NOMO-1 treated with DMSO at 0.1 percent for 48 hours (cell line): ENCODE measurements at regions not wholly inside any gene's neighbourhood (a gene's known extent, or its start where the extent isn't known, plus 50 kb on each side); places are given as distances from the start of the nearest gene placed in this dataset.
"Not testable (repeated sequence)": the region's sequence is repeated elsewhere in the genome, so short reads cannot be mapped to it uniquely, and the experiment has no call there.

Experiments
- DNase-seq: peaks from one replicate; lab custom pipeline; 2025; ENCODE audit not compliant: unreplicated experiment; lab: John Stamatoyannopoulos, UW

DNA sequence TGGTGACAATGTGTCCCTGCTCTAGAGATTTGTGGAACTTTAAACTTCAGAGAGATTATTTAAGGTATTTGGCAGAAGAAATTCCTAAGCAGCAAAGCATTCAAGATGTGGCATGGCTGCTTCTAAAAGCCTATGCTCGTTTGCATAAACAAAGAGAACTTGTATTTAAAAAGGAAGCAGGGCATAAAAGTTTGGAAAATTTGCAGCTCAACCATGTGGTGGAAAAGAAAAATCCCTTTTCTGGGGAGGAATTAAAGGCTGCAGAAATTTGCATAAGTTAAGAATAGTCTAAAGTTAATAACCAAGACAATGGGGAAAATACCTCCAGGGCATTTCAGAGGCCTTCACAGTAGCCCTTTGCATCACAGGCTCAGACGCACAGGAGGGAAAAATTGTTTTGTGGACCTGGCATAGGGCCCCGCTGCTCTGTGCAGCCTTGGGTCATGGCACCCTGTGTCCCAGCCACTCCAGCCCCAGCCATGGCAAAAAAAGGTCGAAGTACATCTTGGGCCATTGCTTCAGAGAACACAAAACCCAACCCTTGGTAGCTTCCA lies 1109.1 kb downstream of the OTOL1 start:
- DNase-seq = no peak

DNA sequence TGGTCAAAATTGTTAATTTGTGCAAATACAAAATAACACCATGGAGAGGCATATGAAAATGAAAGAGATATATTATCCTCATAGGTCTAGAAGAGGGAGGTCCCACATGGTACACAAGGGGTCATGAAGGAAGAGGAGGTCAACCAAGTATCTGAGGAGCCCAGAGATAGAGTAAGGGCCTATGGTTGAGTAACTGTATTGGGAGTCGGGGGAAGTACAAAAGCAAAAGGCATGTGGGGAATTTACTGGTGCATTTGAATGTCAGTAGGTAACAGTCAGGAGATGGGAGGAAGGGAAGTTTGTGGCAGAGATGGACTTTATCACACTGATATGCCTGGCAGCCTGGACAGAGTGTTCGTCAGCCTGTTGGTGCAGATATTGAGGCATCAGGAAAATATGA lies 1113.7 kb downstream of the OTOL1 start:
- no peak for DNase-seq

DNA sequence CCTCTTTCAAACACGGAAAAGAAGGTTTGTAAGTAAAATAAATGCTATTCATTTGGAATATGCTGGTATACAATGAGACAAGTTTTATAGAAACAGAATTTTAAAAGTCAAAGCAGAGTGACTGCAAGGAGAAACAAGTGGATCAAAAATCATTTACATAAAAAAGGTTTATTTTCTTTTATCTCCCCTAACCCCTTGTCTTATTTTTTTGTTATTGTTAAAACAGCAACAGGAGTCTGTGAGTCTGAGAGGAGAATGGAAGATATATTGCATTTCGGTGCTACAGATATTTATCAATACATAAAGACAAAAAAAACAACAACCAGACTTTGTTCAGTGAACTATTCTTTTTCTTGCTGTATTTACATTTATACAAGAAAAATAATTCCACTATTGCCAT lies 1116.4 kb downstream of the OTOL1 start:
- DNase-seq = no peak

DNA sequence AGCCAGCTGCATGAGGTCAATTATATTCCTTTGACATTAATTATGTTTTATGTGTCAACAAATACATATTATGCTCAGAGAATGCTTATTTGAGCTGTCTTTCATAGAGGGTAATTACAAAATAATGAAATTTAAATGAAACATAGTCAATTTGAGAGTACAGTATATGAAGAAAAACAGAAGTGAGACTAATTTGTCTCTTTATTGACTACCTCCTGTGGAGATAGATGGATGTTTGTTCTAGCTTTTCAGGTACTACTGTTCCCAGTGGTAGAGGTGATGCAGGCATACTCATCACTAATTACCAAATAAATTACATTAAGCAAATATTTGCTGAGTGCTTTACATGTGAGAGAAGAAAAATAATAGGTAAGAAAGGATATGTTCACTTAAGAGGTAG lies 1129.6 kb downstream of the OTOL1 start:
- DNase-seq = no peak

DNA sequence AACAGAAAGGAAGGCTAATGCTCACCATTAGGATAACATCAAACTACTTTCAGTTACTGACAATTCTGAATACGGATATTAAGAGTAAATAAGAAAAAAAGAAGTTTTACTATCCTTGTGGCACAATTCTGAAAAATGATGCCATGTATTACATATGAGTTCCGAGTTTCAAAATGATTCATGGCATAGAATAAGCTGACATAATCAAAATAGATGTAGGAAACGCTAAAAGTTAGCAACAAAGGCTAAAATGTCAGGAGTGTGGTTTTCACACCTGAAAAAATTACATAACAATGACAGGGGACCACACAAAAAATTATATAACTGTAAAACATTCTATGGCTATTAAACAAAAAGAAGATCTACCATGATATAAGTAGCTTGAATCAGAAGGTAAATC lies 1131.9 kb downstream of the OTOL1 start:
- no peak for DNase-seq

GRCh38 chr3:162629372-162629771 lies 1132.8 kb downstream of the OTOL1 start:
- no peak for DNase-seq

DNA sequence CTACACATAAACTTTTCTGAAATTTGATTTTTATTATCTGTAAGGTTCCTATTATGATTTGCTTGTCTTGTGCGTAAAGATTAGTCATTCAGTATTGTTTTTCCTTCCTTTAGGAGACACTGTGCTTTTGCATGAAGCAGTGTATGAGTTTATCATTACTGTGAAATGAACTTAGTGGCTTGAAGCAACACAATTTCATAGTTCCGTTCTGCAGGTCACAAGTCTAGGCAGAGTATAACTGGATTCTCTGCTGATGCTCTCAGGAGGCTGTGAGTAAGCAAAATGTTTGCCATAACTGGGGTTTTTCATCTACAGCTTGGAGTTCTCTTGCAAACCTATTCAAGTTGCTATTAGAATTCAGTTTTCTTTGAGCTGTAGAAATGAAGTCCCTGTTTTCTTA lies 1136.1 kb downstream of the OTOL1 start:
- no peak for DNase-seq

DNA sequence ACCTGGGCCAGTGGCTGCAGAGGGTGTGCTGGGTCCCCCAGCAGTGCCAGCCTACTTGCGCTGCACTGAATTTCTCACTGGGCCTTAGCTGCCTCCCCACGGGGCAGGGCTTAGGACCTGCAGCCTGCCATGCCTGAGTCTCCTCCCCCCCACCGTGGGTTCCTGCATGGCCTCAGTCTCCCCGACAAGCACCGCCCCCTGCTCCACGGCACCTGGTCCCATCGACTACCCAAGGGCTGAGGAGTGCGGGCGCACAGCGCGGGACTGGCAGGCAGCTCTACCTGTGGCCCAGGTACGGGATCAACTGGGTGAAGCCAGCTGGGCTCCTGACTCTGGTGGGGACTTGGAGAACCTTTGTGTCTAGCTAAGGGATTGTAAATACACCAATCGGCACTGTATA lies 1143.6 kb downstream of the OTOL1 start:
- DNase-seq = not testable (repeated sequence)

DNA sequence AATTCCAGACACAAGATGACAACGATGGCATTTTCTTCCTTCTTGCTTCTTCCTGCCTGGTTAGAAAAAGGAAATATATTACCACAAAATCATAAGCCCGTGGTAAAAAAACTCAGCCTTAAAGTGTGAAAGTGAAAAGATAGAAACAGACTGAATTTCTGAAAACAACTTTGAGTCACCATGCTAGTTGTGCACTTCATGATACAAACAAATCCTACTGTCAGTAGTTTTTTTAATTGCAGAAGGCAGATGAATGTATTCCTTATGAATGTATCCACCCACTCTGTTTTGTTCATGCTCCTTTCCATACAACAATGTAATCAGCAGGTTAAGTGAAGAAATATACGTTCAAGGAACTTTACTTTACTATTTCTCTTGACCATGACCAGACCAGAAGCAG lies 1144.7 kb downstream of the OTOL1 start:
- DNase-seq = no peak

DNA sequence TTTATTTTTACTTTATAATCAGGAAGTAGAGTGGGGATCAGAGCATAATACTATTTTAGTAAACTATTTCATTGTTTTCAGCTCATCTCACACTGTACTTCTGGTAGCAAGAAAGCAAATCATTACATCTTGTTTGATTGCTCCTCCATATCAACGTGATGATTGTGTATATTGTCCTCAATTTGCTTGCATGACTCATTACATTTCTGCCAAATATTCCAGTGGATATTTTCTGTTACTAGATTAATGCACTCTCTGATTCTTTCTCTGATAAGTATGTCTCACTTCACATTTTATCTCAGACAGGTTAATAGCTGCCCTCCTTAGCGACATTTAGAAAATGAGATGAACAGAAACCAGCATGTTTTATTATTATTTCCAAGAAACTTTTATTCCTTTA lies 1145.3 kb downstream of the OTOL1 start:
- DNase-seq = no peak

GRCh38 chr3:162643245-162643644 lies 1146.6 kb downstream of the OTOL1 start:
- no peak for DNase-seq

GRCh38 chr3:162647321-162647720 lies 1150.7 kb downstream of the OTOL1 start:
- DNase-seq = no peak

DNA sequence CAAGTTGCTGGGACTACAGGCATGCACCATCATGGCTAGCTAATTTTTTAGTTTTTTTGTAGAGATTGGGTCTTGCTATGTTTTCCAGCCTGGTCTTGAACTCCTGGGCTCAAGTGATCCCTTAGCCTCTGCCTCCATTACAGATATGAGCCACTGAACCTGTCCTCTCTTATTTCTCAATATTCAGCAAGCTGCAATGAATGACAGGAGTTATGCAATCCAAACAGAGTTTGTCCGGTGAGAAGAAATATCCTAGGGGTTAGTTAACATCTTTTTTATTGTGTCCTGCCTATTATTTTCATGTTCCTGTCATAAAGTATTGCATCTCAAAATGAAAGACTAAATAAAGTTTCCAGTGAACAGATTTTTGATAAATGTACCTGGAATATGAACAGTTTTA lies 1161.4 kb downstream of the OTOL1 start:
- DNase-seq = no peak

DNA sequence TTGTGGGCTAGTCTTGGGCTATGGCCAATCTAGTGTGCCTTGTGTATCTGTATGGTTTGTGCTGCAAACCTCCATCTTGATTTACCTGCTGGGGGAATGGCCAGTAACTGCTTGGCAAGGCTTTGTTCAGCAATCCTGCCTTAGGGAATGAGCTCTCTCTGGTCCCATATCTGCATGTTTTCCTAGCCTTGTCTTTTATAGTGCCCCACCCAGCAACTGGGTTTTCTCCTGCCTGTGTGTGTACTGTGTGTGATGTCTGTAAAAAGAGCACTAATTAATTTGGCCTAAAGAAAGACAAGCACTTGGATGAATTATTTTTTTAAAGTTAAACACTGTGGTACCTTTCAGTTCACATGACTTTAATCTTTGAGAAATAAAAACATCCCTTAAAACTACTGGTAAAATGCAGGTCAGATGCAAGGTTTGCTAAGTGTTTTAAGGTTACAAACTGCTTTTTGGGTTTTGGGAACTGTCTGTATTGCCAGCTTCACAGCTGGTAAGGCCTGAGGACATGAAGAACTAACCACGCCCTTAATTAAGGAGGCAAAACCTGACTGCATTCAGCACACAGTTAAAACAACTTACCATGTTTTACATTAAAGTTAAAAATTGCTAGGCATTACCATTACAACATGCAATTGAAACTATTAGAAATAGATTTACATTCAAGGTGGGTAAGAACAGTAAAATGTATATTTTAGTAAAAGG lies 1169.2 kb downstream of the OTOL1 start:
- DNase-seq = no peak

GRCh38 chr3:162666835-162667234 lies 1170.2 kb downstream of the OTOL1 start:
- DNase-seq = no peak

GRCh38 chr3:162670181-162670580 lies 1173.6 kb downstream of the OTOL1 start:
- DNase-seq = no peak

GRCh38 chr3:162677475-162677874 lies 1180.9 kb downstream of the OTOL1 start:
- no peak for DNase-seq

DNA sequence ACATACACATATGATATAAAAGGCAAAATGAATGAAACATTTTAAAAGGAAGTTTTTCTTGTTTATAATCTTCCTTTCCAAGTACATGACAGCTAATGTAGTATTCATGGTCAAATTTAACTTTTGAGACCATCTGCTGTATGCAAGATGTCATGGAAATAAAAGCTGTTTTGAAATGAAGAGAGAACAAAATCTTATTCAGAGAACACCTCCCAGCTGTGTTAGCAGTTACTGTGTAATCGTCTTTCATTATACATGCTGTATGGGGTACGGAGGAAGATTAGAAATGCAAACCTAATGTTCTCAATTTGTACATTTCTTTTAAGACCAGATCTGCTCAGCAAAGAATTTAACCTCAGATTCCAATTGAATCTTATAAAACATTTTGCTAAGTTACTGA lies 1182.3 kb downstream of the OTOL1 start:
- no peak for DNase-seq

GRCh38 chr3:162684260-162684659 lies 1187.7 kb downstream of the OTOL1 start:
- no peak for DNase-seq

- DNase-seq = no peak
These were observed 1202.7 kb downstream of the OTOL1 start for GRCh38 chr3:162699291-162699690.

- DNase-seq = no peak
These were observed 1204.6 kb downstream of the OTOL1 start for GRCh38 chr3:162701211-162701610.

- DNase-seq = no peak
These were observed 1206.3 kb downstream of the OTOL1 start for GRCh38 chr3:162702768-162703385.

GRCh38 chr3:162704238-162704637 lies 1207.6 kb downstream of the OTOL1 start:
- no peak for DNase-seq
